Adrenal gland (tissue), 9 donors: ENCODE measurements at regions not wholly inside any gene's neighbourhood (a gene's known extent, or its start where the extent isn't known, plus 50 kb on each side); places are given as distances from the start of the nearest gene placed in this dataset.
A peak's percentile ranks its signal among the peaks of the same experiment; 100 is the strongest.

ENCODE experiments used
- DNase-seq, 7 donors: peaks; one replicate each; pipeline ENCODE4 v3.0.0-alpha.2; 2019 to 2020
- H3K27ac ChIP-seq, 5 donors: fragments of 200-600 bp; sonication (generic) in 4 of 5; 1 replicate in 3 of 5; 2 replicates in 2 of 5; pipeline versions ENCODE4 v1.5.1 to v1.8.0; 2016 to 2020; ENCODE audit warnings: mild to moderate bottlenecking in 1 of 5
- H3K27me3 ChIP-seq: fragments of 200-600 bp; 2 replicates; pipeline ENCODE4 v1.8.0; 2021
- H3K36me3 ChIP-seq, 2 donors: fragments of 200-600 bp; replicated peaks in 1 of 2; 1 replicate in 1 of 2; 2 replicates in 1 of 2; pipeline versions ENCODE4 v1.5.1 to v1.8.0; 2018 to 2022
- H3K4me1 ChIP-seq, 2 donors: fragments of 200-600 bp; replicated peaks in 1 of 2; 1 replicate in 1 of 2; 2 replicates in 1 of 2; pipeline versions ENCODE4 v1.5.1 to v1.8.0; 2018 to 2021
- H3K4me3 ChIP-seq, 4 donors: fragments of 200-600 bp; sonication (generic) in 3 of 4; one replicate each; pipeline ENCODE4 v1.5.1; 2016 to 2018
- H3K9me3 ChIP-seq, 3 donors: fragments of 200-600 bp; sonication (generic) in 1 of 3; replicated peaks in 1 of 3; 1 replicate in 2 of 3; 2 replicates in 1 of 3; pipeline versions ENCODE4 v1.5.1 to v1.8.0; 2016 to 2021
- POLR2A ChIP-seq, 2 donors: fragments of 450-650 bp; IDR thresholded peaks; one replicate each; pipeline ENCODE4 v1.6.1; 2017; ENCODE audit warnings: antibody characterized with exemption in 2 of 2, mild to moderate bottlenecking in 2 of 2, moderate library complexity in 1 of 2
- WGBS, 4 donors: extraction: QIAGEN DNeasy Blood & Tissue Kit in 2 of 4; methylation state at CpG; one replicate each; pipeline versions ENCODE4 v1.1.5 to v1.1.7; 2013 to 2017; 5-methylcytosine and 5-hydroxymethylcytosine counted together
- intact Hi-C, 2 donors: fragments of 100-400 bp; cut with DNase I; formaldehyde crosslinking; loops; one replicate each; pipeline versions ENCODE4 v1.14.1 to v1.15.0; 2022 to 2023
- TF ChIP-seq, protein P1 (sequence below), 6 experiments: fragments of 450-650 bp in 4 of 6; fragments of 200-600 bp in 2 of 6; sonication (generic) in 1 of 6; IDR thresholded peaks; 1 replicate in 5 of 6; 2 replicates in 1 of 6; pipeline versions ENCODE4 v1.5.1 to v1.8.0; 2016 to 2021; ENCODE audit warnings: antibody characterized with exemption in 6 of 6, mild to moderate bottlenecking in 2 of 6, moderate library complexity in 1 of 6
- donor health status: healthy with polysubstance abuse.
- donor health status: Bipolar disorder and iron deficiency.
- donor health status: DM: yes; HTN: yes; CAD: no.
- donor health status: DM: no; HTN: no; CAD: no.
- donor health status: DM: no; HTN: no; CAD: no.

DNA sequence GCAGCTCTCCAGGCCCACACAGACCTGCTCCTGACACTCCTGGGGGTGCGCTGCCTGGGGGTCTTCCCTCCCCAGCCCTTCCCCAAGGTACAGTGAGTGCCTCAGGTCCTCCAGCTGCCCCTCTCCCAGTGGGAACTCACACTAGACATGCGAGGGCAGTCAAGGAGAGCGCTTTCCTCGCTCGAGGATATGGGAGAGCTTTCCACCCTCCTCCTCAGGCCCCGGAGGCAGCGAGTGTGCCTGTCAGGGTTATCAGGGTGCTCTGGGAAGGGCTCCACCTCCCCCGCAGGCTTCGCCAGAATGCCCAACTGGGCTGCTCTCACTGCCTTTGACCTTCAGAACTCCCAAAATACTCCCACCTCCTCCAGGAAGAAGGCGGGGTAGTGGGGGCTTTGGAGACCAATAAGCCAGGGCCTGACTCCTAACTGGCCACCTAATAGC is 85.7 kb upstream of the LAPTM4A start:
- DNase-seq, result peak in 1 of 7 donors; percentile 39
- Histone ChIP-seq H3K4me3 (no peak overlapping the region), H3K36me3 (no peaks in the 10 kb centered on the region), H3K4me1 (no peaks in the 10 kb centered on the region), H3K27ac (no peak overlapping the region), H3K9me3 (no peaks in the 10 kb centered on the region), H3K27me3 (no peaks in the 10 kb centered on the region)
- intact Hi-C loops, result loop anchor here (5.0 kb wide), 2 partner anchors 85 to 90 kb away; partner anchors contain the start of gene SDC1 (in 1 of the 2)
- 53 to 88% (median 74%) methylated on average over 4 to 10 of the region's 10 CpGs for WGBS, 4 donors
- no peak for TF ChIP-seq POLR2A (IDR thresholded peaks at IDR 0.05)
- TF ChIP-seq, protein P1, sequence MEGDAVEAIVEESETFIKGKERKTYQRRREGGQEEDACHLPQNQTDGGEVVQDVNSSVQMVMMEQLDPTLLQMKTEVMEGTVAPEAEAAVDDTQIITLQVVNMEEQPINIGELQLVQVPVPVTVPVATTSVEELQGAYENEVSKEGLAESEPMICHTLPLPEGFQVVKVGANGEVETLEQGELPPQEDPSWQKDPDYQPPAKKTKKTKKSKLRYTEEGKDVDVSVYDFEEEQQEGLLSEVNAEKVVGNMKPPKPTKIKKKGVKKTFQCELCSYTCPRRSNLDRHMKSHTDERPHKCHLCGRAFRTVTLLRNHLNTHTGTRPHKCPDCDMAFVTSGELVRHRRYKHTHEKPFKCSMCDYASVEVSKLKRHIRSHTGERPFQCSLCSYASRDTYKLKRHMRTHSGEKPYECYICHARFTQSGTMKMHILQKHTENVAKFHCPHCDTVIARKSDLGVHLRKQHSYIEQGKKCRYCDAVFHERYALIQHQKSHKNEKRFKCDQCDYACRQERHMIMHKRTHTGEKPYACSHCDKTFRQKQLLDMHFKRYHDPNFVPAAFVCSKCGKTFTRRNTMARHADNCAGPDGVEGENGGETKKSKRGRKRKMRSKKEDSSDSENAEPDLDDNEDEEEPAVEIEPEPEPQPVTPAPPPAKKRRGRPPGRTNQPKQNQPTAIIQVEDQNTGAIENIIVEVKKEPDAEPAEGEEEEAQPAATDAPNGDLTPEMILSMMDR (IDR thresholded peaks at IDR 0.05), result no peak

DNA sequence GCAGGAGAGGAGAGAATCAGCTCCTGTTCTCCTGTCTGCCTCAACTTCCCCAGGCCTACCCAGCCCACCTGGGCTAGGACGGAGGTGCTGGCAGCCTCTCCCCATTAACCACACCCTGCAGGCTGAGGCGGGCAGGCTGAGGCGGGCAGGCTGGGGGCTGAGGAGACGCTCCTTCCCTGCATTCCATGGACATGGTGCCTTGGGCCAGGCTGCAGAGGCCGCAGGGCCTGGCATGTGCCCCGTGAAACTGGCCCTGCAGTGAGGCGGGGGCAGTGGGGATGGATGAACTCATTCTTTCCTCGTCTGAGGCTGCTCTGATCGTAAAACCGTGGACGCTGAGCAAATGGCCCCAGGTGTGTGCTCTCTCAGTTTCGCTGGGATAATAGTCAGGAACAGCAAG is 84.7 kb upstream of the LAPTM4A start:
- no peak for DNase-seq

DNA sequence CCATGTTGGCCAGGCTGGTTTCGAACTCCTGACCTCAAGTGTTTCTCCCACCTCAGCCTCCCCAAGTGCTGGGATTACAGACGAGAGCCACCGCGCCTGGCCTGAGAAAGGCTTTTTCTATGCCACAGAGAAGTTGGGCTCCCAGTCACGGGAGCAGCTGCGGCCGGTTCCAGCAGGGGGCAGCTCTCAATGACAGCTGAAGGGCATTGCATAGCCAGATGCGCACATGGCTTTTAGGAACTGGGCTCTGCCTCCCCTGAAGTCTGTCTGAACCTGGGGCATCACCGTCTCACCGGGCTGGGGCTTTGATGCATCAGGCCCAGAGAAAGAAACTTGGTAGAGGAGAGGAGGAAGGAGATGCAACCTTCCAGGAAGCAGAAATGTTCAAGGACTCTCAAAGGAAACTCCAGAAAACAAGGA is 84.2 kb upstream of the LAPTM4A start:
- Histone ChIP-seq H3K4me3 (no peak overlapping the region), H3K27ac (no peak overlapping the region), H3K27me3 (no peaks in the 10 kb centered on the region), H3K4me1 (no peaks in the 10 kb centered on the region), H3K9me3 (no peaks in the 10 kb centered on the region), H3K36me3 (no peaks in the 10 kb centered on the region)
- 14 to 38% (median 15%) methylated on average over 3 to 10 of the region's 10 CpGs for WGBS, 4 donors
- TF ChIP-seq POLR2A (IDR thresholded peaks at IDR 0.05), result no peak
- TF ChIP-seq, protein P1 (IDR thresholded peaks at IDR 0.05), result peak; percentile 65 to 86 (median 78)
- DNase-seq, result peak; percentile 66 to 87 (median 81)
- intact Hi-C loops, result loop anchor here (5.0 kb wide), 2 partner anchors 87 to 92 kb away; partner anchors contain the start of gene SDC1 (in 1 of the 2)

More for the DNA sequence above, 84.7 kb upstream of the LAPTM4A start:
- Histone ChIP-seq H3K9me3 (no peaks in the 10 kb centered on the region), H3K27ac (no peak overlapping the region), H3K4me1 (no peaks in the 10 kb centered on the region), H3K36me3 (no peaks in the 10 kb centered on the region), H3K27me3 (no peaks in the 10 kb centered on the region), H3K4me3 (no peak overlapping the region)
- no peak for TF ChIP-seq POLR2A (IDR thresholded peaks at IDR 0.05)
- TF ChIP-seq, protein P1 (IDR thresholded peaks at IDR 0.05), result no peak
- intact Hi-C loops, result loop anchor here (5.0 kb wide), 2 partner anchors 86 to 91 kb away; partner anchors contain the start of gene SDC1 (in 1 of the 2)
- 76 to 90% (median 86%) methylated on average over 11 to 12 of the region's 12 CpGs for WGBS, 4 donors

DNA sequence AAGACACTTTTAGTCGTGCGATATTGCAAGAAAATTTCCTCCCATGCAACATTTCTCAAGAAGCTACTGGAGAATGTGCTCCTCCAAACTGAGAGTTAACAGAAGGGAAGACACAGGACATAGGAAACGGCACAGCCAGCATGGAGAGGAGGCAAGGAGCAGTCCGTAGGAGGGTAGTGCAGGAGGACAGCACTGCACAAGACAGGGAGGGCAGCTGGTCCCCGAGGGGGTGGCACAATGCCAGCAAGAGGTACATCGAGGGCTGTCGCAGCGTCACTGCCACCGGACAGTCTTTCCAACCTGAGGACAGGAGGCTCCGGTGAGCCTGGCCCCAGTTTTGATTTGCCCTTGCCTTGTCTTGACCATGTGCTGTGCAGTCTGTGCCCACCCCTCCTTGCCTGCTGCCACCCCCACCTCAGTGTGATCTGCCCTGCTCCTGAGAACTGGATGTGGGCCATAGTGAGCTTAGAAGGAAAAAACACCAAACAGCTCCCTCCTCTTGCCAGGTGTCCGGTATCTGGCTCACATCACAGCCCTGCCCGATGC is 81.6 kb upstream of the LAPTM4A start:
- Histone ChIP-seq H3K27ac (no peak overlapping the region), H3K36me3 (no peaks in the 10 kb centered on the region), H3K9me3 (no peaks in the 10 kb centered on the region), H3K4me3 (no peak overlapping the region), H3K27me3 (no peaks in the 10 kb centered on the region), H3K4me1 (no peaks in the 10 kb centered on the region)
- intact Hi-C loops, result no loop called here
- TF ChIP-seq, protein P1 (IDR thresholded peaks at IDR 0.05), result no peak
- TF ChIP-seq POLR2A (IDR thresholded peaks at IDR 0.05), result no peak
- no peak for DNase-seq
- WGBS, 4 donors, result 65 to 74% (median 72%) methylated on average over 12 of the region's 12 CpGs
